ENCODE measurements at regions not wholly inside any gene's neighbourhood (a gene's known extent, or its start where the extent isn't known, plus 50 kb on each side); places are given as distances from the start of the nearest gene placed in this dataset.

GRCh38 chr11:95514416-95515110 is 275.0 kb downstream of the FAM76B start:
- in situ Hi-C loops (cut with MboI; ENCODE audit: low sequenced_read_pairs) = no loop called here
- Histone ChIP-seq H3K9me3 (no peaks in the 10 kb centered on the region), H3K27me3 (ENCODE audit: low read depth) (peaks cover 3% of the 10 kb centered on the region; the same call in 1 of the 2 replicates), H3K36me3 (replicated peaks) (no peaks in the 10 kb centered on the region), H3K4me3 (no peak overlapping the region), H3K4me1 (no peaks in the 10 kb centered on the region)
- no peak for DNase-seq (ENCODE audit: low spot score in 2 of 2)

GRCh38 chr11:95512682-95513081 is 276.9 kb downstream of the FAM76B start:
- no peaks in the 10 kb centered on the region for H3K9me3 ChIP-seq
- in situ Hi-C loops (cut with MboI; ENCODE audit: low sequenced_read_pairs) = no loop called here
- no peaks in the 10 kb centered on the region for H3K36me3 ChIP-seq (replicated peaks)
- H3K4me3 ChIP-seq = no peak overlapping the region
- DNase-seq (ENCODE audit: low spot score in 2 of 2) = no peak
- no peaks in the 10 kb centered on the region for H3K4me1 ChIP-seq
- peaks cover 8% of the 10 kb centered on the region; the same call in 1 of the 2 replicates for H3K27me3 ChIP-seq (ENCODE audit: low read depth)

- in situ Hi-C loops (cut with MboI; ENCODE audit: low sequenced_read_pairs) = no loop called here
- Histone ChIP-seq H3K4me3 (no peak overlapping the region), H3K27me3 (ENCODE audit: low read depth) (peaks cover 8% of the 10 kb centered on the region; the same call in 1 of the 2 replicates), H3K4me1 (no peaks in the 10 kb centered on the region), H3K9me3 (no peaks in the 10 kb centered on the region), H3K36me3 (replicated peaks) (no peaks in the 10 kb centered on the region)
- DNase-seq (ENCODE audit: low spot score in 2 of 2) = no peak
These were observed 277.4 kb downstream of the FAM76B start for GRCh38 chr11:95512177-95512576.

- Histone ChIP-seq H3K9me3 (no peaks in the 10 kb centered on the region), H3K36me3 (replicated peaks) (no peaks in the 10 kb centered on the region), H3K27me3 (ENCODE audit: low read depth) (peaks cover 8% of the 10 kb centered on the region; the same call in 1 of the 2 replicates), H3K4me3 (no peak overlapping the region), H3K4me1 (no peaks in the 10 kb centered on the region)
- in situ Hi-C loops (cut with MboI; ENCODE audit: low sequenced_read_pairs) = no loop called here
- no peak for DNase-seq (ENCODE audit: low spot score in 2 of 2)
These were observed 277.4 kb upstream of the SESN3 start for GRCh38 chr11:95508219-95508890.

- Histone ChIP-seq H3K4me3 (no peak overlapping the region), H3K9me3 (no peaks in the 10 kb centered on the region), H3K36me3 (replicated peaks) (no peaks in the 10 kb centered on the region), H3K4me1 (no peaks in the 10 kb centered on the region), H3K27me3 (ENCODE audit: low read depth) (peaks cover 8% of the 10 kb centered on the region; the same call in 1 of the 2 replicates)
- in situ Hi-C loops (cut with MboI; ENCODE audit: low sequenced_read_pairs) = no loop called here
- no peak for DNase-seq (ENCODE audit: low spot score in 2 of 2)
These were observed 276.8 kb upstream of the SESN3 start for GRCh38 chr11:95507794-95508193.

GRCh38 chr11:95506777-95507176 is 275.8 kb upstream of the SESN3 start:
- H3K4me3 ChIP-seq = no peak overlapping the region
- in situ Hi-C loops (cut with MboI; ENCODE audit: low sequenced_read_pairs) = no loop called here
- no peaks in the 10 kb centered on the region for H3K9me3 ChIP-seq
- no peaks in the 10 kb centered on the region for H3K36me3 ChIP-seq (replicated peaks)
- DNase-seq (ENCODE audit: low spot score in 2 of 2) = no peak
- peaks cover 8% of the 10 kb centered on the region; the same call in 1 of the 2 replicates for H3K27me3 ChIP-seq (ENCODE audit: low read depth)
- no peaks in the 10 kb centered on the region for H3K4me1 ChIP-seq

GRCh38 chr11:95505927-95506426 is 275.0 kb upstream of the SESN3 start:
- Histone ChIP-seq H3K9me3 (no peaks in the 10 kb centered on the region), H3K27me3 (ENCODE audit: low read depth) (peaks cover 8% of the 10 kb centered on the region; the same call in 1 of the 2 replicates), H3K4me3 (no peak overlapping the region), H3K36me3 (replicated peaks) (no peaks in the 10 kb centered on the region), H3K4me1 (no peaks in the 10 kb centered on the region)
- in situ Hi-C loops (cut with MboI; ENCODE audit: low sequenced_read_pairs) = no loop called here
- DNase-seq (ENCODE audit: low spot score in 2 of 2) = no peak

GRCh38 chr11:95503047-95503446 is 272.0 kb upstream of the SESN3 start:
- Histone ChIP-seq H3K4me3 (no peak overlapping the region), H3K4me1 (no peaks in the 10 kb centered on the region), H3K9me3 (no peaks in the 10 kb centered on the region), H3K36me3 (replicated peaks) (no peaks in the 10 kb centered on the region), H3K27me3 (ENCODE audit: low read depth) (peaks cover 3% of the 10 kb centered on the region; the same call in 1 of the 2 replicates)
- in situ Hi-C loops (cut with MboI; ENCODE audit: low sequenced_read_pairs) = no loop called here
- no peak for DNase-seq (ENCODE audit: low spot score in 2 of 2)

GRCh38 chr11:95502522-95502921 is 271.5 kb upstream of the SESN3 start:
- Histone ChIP-seq H3K27me3 (ENCODE audit: low read depth) (no peaks in the 10 kb centered on the region), H3K4me3 (no peak overlapping the region), H3K4me1 (no peaks in the 10 kb centered on the region), H3K36me3 (replicated peaks) (no peaks in the 10 kb centered on the region), H3K9me3 (no peaks in the 10 kb centered on the region)
- in situ Hi-C loops (cut with MboI; ENCODE audit: low sequenced_read_pairs) = no loop called here
- no peak for DNase-seq (ENCODE audit: low spot score in 2 of 2)

- H3K4me1 ChIP-seq = no peaks in the 10 kb centered on the region
- no peak overlapping the region for H3K4me3 ChIP-seq
- H3K9me3 ChIP-seq = no peaks in the 10 kb centered on the region
- DNase-seq (ENCODE audit: low spot score in 2 of 2) = no peak
- no peaks in the 10 kb centered on the region for H3K27me3 ChIP-seq (ENCODE audit: low read depth)
- no peaks in the 10 kb centered on the region for H3K36me3 ChIP-seq (replicated peaks)
- in situ Hi-C loops (cut with MboI; ENCODE audit: low sequenced_read_pairs) = no loop called here
These were observed 270.8 kb upstream of the SESN3 start for GRCh38 chr11:95501761-95502266.

- H3K36me3 ChIP-seq (replicated peaks) = no peaks in the 10 kb centered on the region
- in situ Hi-C loops (cut with MboI; ENCODE audit: low sequenced_read_pairs) = no loop called here
- no peaks in the 10 kb centered on the region for H3K4me1 ChIP-seq
- no peaks in the 10 kb centered on the region for H3K9me3 ChIP-seq
- DNase-seq (ENCODE audit: low spot score in 2 of 2) = no peak
- no peak overlapping the region for H3K4me3 ChIP-seq
- H3K27me3 ChIP-seq (ENCODE audit: low read depth) = no peaks in the 10 kb centered on the region
These were observed 269.5 kb upstream of the SESN3 start for GRCh38 chr11:95500466-95500865.

GRCh38 chr11:95499516-95500135 is 268.6 kb upstream of the SESN3 start:
- H3K4me1 ChIP-seq = no peaks in the 10 kb centered on the region
- in situ Hi-C loops (cut with MboI; ENCODE audit: low sequenced_read_pairs) = no loop called here
- H3K9me3 ChIP-seq = no peaks in the 10 kb centered on the region
- no peak for DNase-seq (ENCODE audit: low spot score in 2 of 2)
- no peak overlapping the region for H3K4me3 ChIP-seq
- H3K27me3 ChIP-seq (ENCODE audit: low read depth) = no peaks in the 10 kb centered on the region
- H3K36me3 ChIP-seq (replicated peaks) = no peaks in the 10 kb centered on the region

GRCh38 chr11:95498722-95499425 is 267.9 kb upstream of the SESN3 start:
- no peak for DNase-seq (ENCODE audit: low spot score in 2 of 2)
- no peaks in the 10 kb centered on the region for H3K27me3 ChIP-seq (ENCODE audit: low read depth)
- no peaks in the 10 kb centered on the region for H3K9me3 ChIP-seq
- no peaks in the 10 kb centered on the region for H3K4me1 ChIP-seq
- no peak overlapping the region for H3K4me3 ChIP-seq
- in situ Hi-C loops (cut with MboI; ENCODE audit: low sequenced_read_pairs) = no loop called here
- H3K36me3 ChIP-seq (replicated peaks) = no peaks in the 10 kb centered on the region

Measured in HAP-1 (cell line).